IMR-90 (cell line): ENCODE measurements at regions not wholly inside any gene's neighbourhood (a gene's known extent, or its start where the extent isn't known, plus 50 kb on each side); places are given as distances from the start of the nearest gene placed in this dataset.

ENCODE experiments used
- ATAC-seq: fragments of 200-7000 bp; cut with Tn5 transposase; 2 replicates; pipeline ENCODE4 v1.9.1; 2020; ENCODE audit warnings: low read depth, mild to moderate bottlenecking, moderate library complexity
- BruUV-seq: library from RNA; stranded (reverse); fragments of 400-500 nt; replicated peaks from 2 replicates; lab custom pipeline; 2021; lab: Mats Ljungman, UMichigan
- CTCF ChIA-PET: fragments of 300-600 bp; formaldehyde crosslinking; extraction: SDS; loops from one replicate; lab custom pipeline; 2021; ENCODE audit warnings: antibody characterized with exemption; lab: Yijun Ruan, JAX
- POLR2A ChIA-PET: fragments of 300-600 bp; sonication (Branson Sonifier 250); formaldehyde crosslinking; loops from one replicate; lab custom pipeline; 2022; ENCODE audit warnings: antibody characterized with exemption; ENCODE audit not compliant: unreplicated experiment; lab: Charles Lee
- DNase-seq: peaks from one replicate; pipeline ENCODE4 v3.0.0; 2013
- H2AFZ ChIP-seq: replicated peaks from 2 replicates; pipeline ENCODE3; 2013; ENCODE audit warnings: low read length, mild to moderate bottlenecking; ENCODE audit not compliant: poor library complexity
- H2AK5ac ChIP-seq: 2 replicates; pipeline ENCODE4 v1.6.1; 2013; ENCODE audit warnings: low read depth, low read length, inconsistent platforms
- H2AK9ac ChIP-seq: replicated peaks from 2 replicates; pipeline ENCODE3; 2013; ENCODE audit warnings: mild to moderate bottlenecking, low read depth, low read length, moderate library complexity; ENCODE audit not compliant: poor library complexity
- H2BK120ac ChIP-seq: 2 replicates; pipeline ENCODE4 v1.6.1; 2013; ENCODE audit warnings: low read depth, low read length, inconsistent platforms
- H2BK15ac ChIP-seq: 3 replicates; pipeline ENCODE4 v1.6.1; 2013; ENCODE audit warnings: low read depth, low read length, inconsistent platforms
- H2BK20ac ChIP-seq: 2 replicates; pipeline ENCODE4 v1.6.1; 2013; ENCODE audit warnings: low read depth, mild to moderate bottlenecking, inconsistent platforms, low read length, moderate library complexity
- H2BK5ac ChIP-seq: 2 replicates; pipeline ENCODE4 v1.6.1; 2013; ENCODE audit warnings: mild to moderate bottlenecking, low read depth, low read length, inconsistent platforms; ENCODE audit not compliant: poor library complexity, severe bottlenecking
- H3K14ac ChIP-seq: replicated peaks from 2 replicates; pipeline ENCODE4 v1.6.1; 2013; ENCODE audit warnings: low read depth, low read length, inconsistent platforms
- H3K18ac ChIP-seq: 2 replicates; pipeline ENCODE4 v1.6.1; 2013; ENCODE audit warnings: low read depth, low read length, control low read depth
- H3K23ac ChIP-seq: 2 replicates; pipeline ENCODE4 v1.6.1; 2013; ENCODE audit warnings: low read depth, low read length, inconsistent platforms
- H3K27ac ChIP-seq: 2 replicates; pipeline ENCODE4 v1.5.1; 2013; ENCODE audit warnings: mild to moderate bottlenecking, control low read depth, low read length; ENCODE audit not compliant: insufficient read depth
- H3K27me3 ChIP-seq: 2 replicates; pipeline ENCODE4 v1.6.1; 2013; ENCODE audit warnings: low read length; ENCODE audit not compliant: control insufficient read depth, insufficient read depth
- H3K36me3 ChIP-seq: 2 replicates; pipeline ENCODE4 v1.6.1; 2013; ENCODE audit warnings: low read length, mixed read lengths; ENCODE audit not compliant: control insufficient read depth, insufficient read depth
- H3K4ac ChIP-seq: 2 replicates; pipeline ENCODE4 v1.6.1; 2013; ENCODE audit warnings: low read depth, low read length, inconsistent platforms
- H3K4me1 ChIP-seq: 2 replicates; pipeline ENCODE4 v1.6.1; 2013; ENCODE audit warnings: low read length, mixed read lengths; ENCODE audit not compliant: control insufficient read depth, insufficient read depth
- H3K4me2 ChIP-seq: 2 replicates; pipeline ENCODE4 v1.6.1; 2013; ENCODE audit warnings: low read depth, mild to moderate bottlenecking, control low read depth, low read length, moderate library complexity
- H3K4me3 ChIP-seq: 2 replicates; pipeline ENCODE4 v1.5.1; 2013; ENCODE audit warnings: low read depth, mild to moderate bottlenecking, control low read depth, low read length, moderate library complexity; ENCODE audit not compliant: insufficient read depth
- H3K56ac ChIP-seq: 2 replicates; pipeline ENCODE4 v1.6.1; 2013; ENCODE audit warnings: low read length, inconsistent platforms; ENCODE audit not compliant: insufficient read depth; ENCODE audit errors: extremely low read depth
- H3K79me1 ChIP-seq, 2 experiments: 2 replicates each; pipeline ENCODE4 v1.6.1; 2013; ENCODE audit warnings: low read length in 2 of 2, inconsistent platforms in 1 of 2, low read depth in 1 of 2
- H3K9ac ChIP-seq: 2 replicates; pipeline ENCODE4 v1.6.1; 2013; ENCODE audit warnings: low read depth, low read length, control low read depth
- H3K9me1 ChIP-seq: 2 replicates; pipeline ENCODE4 v1.6.1; 2013; ENCODE audit warnings: low read length, inconsistent platforms; ENCODE audit not compliant: insufficient read depth
- H3K9me3 ChIP-seq: 2 replicates; pipeline ENCODE4 v1.6.1; 2013; ENCODE audit warnings: low read length; ENCODE audit not compliant: control insufficient read depth, insufficient read depth
- H4K20me1 ChIP-seq: 2 replicates; pipeline ENCODE4 v1.6.1; 2013; ENCODE audit warnings: low read length, inconsistent platforms; ENCODE audit not compliant: insufficient read depth
- H4K5ac ChIP-seq: 2 replicates; pipeline ENCODE4 v1.6.1; 2013; ENCODE audit warnings: mild to moderate bottlenecking, low read depth, low read length, control low read depth
- H4K8ac ChIP-seq, 2 experiments: 2 replicates each; pipeline ENCODE4 v1.6.1; 2013; ENCODE audit warnings: low read depth in 2 of 2, low read length in 2 of 2, control low read depth in 1 of 2, inconsistent platforms in 1 of 2
- H4K91ac ChIP-seq: 2 replicates; pipeline ENCODE4 v1.6.1; 2013; ENCODE audit warnings: low read depth, low read length, inconsistent platforms; ENCODE audit not compliant: insufficient read depth
- BHLHE40 ChIP-seq: fragments of 150-350 bp; IDR thresholded peaks from 2 replicates; pipeline ENCODE4 v1.6.1; 2016; ENCODE audit warnings: mild to moderate bottlenecking, low read depth, low read length
- CEBPB ChIP-seq: IDR thresholded peaks from 2 replicates; pipeline ENCODE4 v1.6.1; 2012; ENCODE audit warnings: low read depth, low read length, improper control_type of control experiment
- CHD1 ChIP-seq: IDR thresholded peaks from 2 replicates; pipeline ENCODE4 v1.6.1; 2012; ENCODE audit warnings: low read depth, low read length, improper control_type of control experiment
- ELK1 ChIP-seq: fragments of 150-350 bp; IDR thresholded peaks from 2 replicates; pipeline ENCODE4 v1.6.1; 2016; ENCODE audit warnings: low read depth, mild to moderate bottlenecking, low read length, moderate library complexity, borderline replicate concordance
- FOS ChIP-seq: fragments of 150-350 bp; IDR thresholded peaks from 2 replicates; pipeline ENCODE4 v1.6.1; 2016; ENCODE audit warnings: low read depth, low read length
- MAFK ChIP-seq: IDR thresholded peaks from 2 replicates; pipeline ENCODE4 v1.6.1; 2012; ENCODE audit warnings: low read depth, low read length, improper control_type of control experiment
- MXI1 ChIP-seq: IDR thresholded peaks from 2 replicates; pipeline ENCODE4 v1.6.1; 2012; ENCODE audit warnings: low read depth, mild to moderate bottlenecking, low read length, moderate library complexity, borderline replicate concordance
- RCOR1 ChIP-seq: IDR thresholded peaks from 2 replicates; pipeline ENCODE4 v1.6.1; 2012; ENCODE audit warnings: mild to moderate bottlenecking, low read length, improper control_type of control experiment; ENCODE audit not compliant: insufficient replicate concordance
- USF2 ChIP-seq: fragments of 150-350 bp; IDR thresholded peaks from 2 replicates; pipeline ENCODE4 v1.6.1; 2017; ENCODE audit warnings: mild to moderate bottlenecking, antibody characterized with exemption, low read length, low read depth
- WGBS, 2 experiments: methylation state at CpG; one replicate each; pipeline versions ENCODE4 v1.1.5 to v1.1.7; 2013; ENCODE audit warnings: missing lambda C conversion rate in 2 of 2; ENCODE audit not compliant: insufficient read length in 1 of 2; ENCODE audit errors: extremely low coverage in 2 of 2; 5-methylcytosine and 5-hydroxymethylcytosine counted together
- dilution Hi-C: fragments of 300-500 bp; cut with HindIII; formaldehyde crosslinking; loops from one replicate; pipeline ENCODE4 v1.14.3; 2018; ENCODE audit warnings: low sequenced_read_pairs; ENCODE audit not compliant: unreplicated experiment
- in situ Hi-C: fragments of 300-500 bp; cut with MboI; formaldehyde crosslinking; loops from 3 replicates; pipeline ENCODE4 v1.14.3; 2019; ENCODE audit warnings: low sequenced_read_pairs, inconsistent platforms, mixed read lengths
- intact Hi-C: fragments of 100-400 bp; cut with micrococcal nuclease; formaldehyde crosslinking; loops from 2 replicates; pipeline ENCODE4 v1.10.0; 2022

GRCh38 chr12:60644076-60644475 lies 1048.2 kb downstream of the SLC16A7 start:
- Histone ChIP-seq H3K18ac (no peak overlapping the region), H2AFZ (no peak overlapping the region), H3K79me1 (no peaks in the 10 kb centered on the region), H3K27ac (no peak overlapping the region), H3K4me1 (no peaks in the 10 kb centered on the region), H4K20me1 (no peaks in the 10 kb centered on the region), H3K4ac (no peak overlapping the region), H3K9me1 (no peaks in the 10 kb centered on the region), H3K23ac (no peak overlapping the region), H4K91ac (no peak overlapping the region), H3K4me2 (no peak overlapping the region), H3K14ac (no peak overlapping the region), H3K9me3 (peaks cover 10% of the 10 kb centered on the region), H2BK5ac (no peak overlapping the region), H3K4me3 (no peak overlapping the region), H4K5ac (no peak overlapping the region), H2BK120ac (no peak overlapping the region), H3K9ac (no peak overlapping the region), H3K56ac (no peak overlapping the region), H2AK9ac (no peak overlapping the region), H2AK5ac (no peak overlapping the region), H2BK20ac (no peak overlapping the region), H3K36me3 (no peaks in the 10 kb centered on the region), H3K27me3 (no peaks in the 10 kb centered on the region), H2BK15ac (no peak overlapping the region), H4K8ac (no peak overlapping the region)
- intact Hi-C loops (no loop called here), dilution Hi-C loops (no loop called here), in situ Hi-C loops (no loop called here)
- TF ChIP-seq RCOR1 (no peak), BHLHE40 (no peak), CHD1 (no peak), FOS (no peak), USF2 (no peak), MAFK (no peak), MXI1 (no peak), ELK1 (no peak), CEBPB (no peak)
- ChIA-PET POLR2A (no interaction called here), CTCF (no interaction called here)
- DNase-seq = no peak
- BruUV-seq = no TSS peak
- ATAC-seq = no peak
- no CpG with 5 or more reads among the region's 1 CpG for WGBS, 2 experiments
